Stimulated activated naive CD4-positive, alpha-beta T cell (primary cell): ENCODE measurements at regions not wholly inside any gene's neighbourhood (a gene's known extent, or its start where the extent isn't known, plus 50 kb on each side); places are given as distances from the start of the nearest gene placed in this dataset.
"Not testable (repeated sequence)": the region's sequence is repeated elsewhere in the genome, so short reads cannot be mapped to it uniquely, and the experiment has no call there.

Source experiments
- DNase-seq, 6 experiments: peaks; one replicate each; lab custom pipeline; 2025; lab: John Stamatoyannopoulos, UW

- no peak for DNase-seq
Observed at GRCh38 chr4:65265526-65265925, 404.8 kb downstream of the EPHA5 start.

- DNase-seq = no peak
Observed at GRCh38 chr4:65259296-65259695, 411.0 kb downstream of the EPHA5 start.

GRCh38 chr4:65250916-65251315, 419.4 kb downstream of the EPHA5 start:
- no peak for DNase-seq

- DNase-seq = no peak
Observed at GRCh38 chr4:65249111-65249510, 421.2 kb downstream of the EPHA5 start.

GRCh38 chr4:65242156-65242846, 428.0 kb downstream of the EPHA5 start:
- no peak for DNase-seq

- DNase-seq = no peak
Observed at GRCh38 chr4:65241257-65241997, 428.9 kb downstream of the EPHA5 start.

- DNase-seq = no peak
Observed at GRCh38 chr4:65234061-65234460, 436.2 kb downstream of the EPHA5 start.

GRCh38 chr4:65227628-65228027, 442.7 kb downstream of the EPHA5 start:
- DNase-seq = no peak

- DNase-seq = no peak
Observed at GRCh38 chr4:65223601-65224000, 446.7 kb downstream of the EPHA5 start.

- DNase-seq = not testable (repeated sequence)
Observed at GRCh38 chr4:65223074-65223473, 447.2 kb downstream of the EPHA5 start.

GRCh38 chr4:65217179-65217578, 453.1 kb downstream of the EPHA5 start:
- no peak for DNase-seq

- DNase-seq = no peak
Observed at GRCh38 chr4:65202853-65203236, 467.4 kb downstream of the EPHA5 start.

- no peak for DNase-seq
Observed at GRCh38 chr4:65202165-65202852, 468.0 kb downstream of the EPHA5 start.

- DNase-seq = no peak
Observed at GRCh38 chr4:65195666-65196065, 474.6 kb downstream of the EPHA5 start.

- DNase-seq = no peak
Observed at GRCh38 chr4:65195002-65195401, 475.3 kb downstream of the EPHA5 start.

GRCh38 chr4:65193985-65194384, 476.3 kb downstream of the EPHA5 start:
- DNase-seq = no peak

- DNase-seq = no peak
Observed at GRCh38 chr4:65190780-65191179, 479.5 kb downstream of the EPHA5 start.

GRCh38 chr4:65175585-65175984, 494.7 kb downstream of the EPHA5 start:
- no peak for DNase-seq

GRCh38 chr4:65170768-65171514, 499.3 kb downstream of the EPHA5 start:
- DNase-seq = no peak

GRCh38 chr4:65167719-65168118, 502.6 kb downstream of the EPHA5 start:
- no peak for DNase-seq

- no peak for DNase-seq
Observed at GRCh38 chr4:65152205-65152604, 518.1 kb downstream of the EPHA5 start.

GRCh38 chr4:65139998-65140397, 530.3 kb downstream of the EPHA5 start:
- DNase-seq = no peak
